ENCODE measurements at regions not wholly inside any gene's neighbourhood (a gene's known extent, or its start where the extent isn't known, plus 50 kb on each side); places are given as distances from the start of the nearest gene placed in this dataset.

DNA sequence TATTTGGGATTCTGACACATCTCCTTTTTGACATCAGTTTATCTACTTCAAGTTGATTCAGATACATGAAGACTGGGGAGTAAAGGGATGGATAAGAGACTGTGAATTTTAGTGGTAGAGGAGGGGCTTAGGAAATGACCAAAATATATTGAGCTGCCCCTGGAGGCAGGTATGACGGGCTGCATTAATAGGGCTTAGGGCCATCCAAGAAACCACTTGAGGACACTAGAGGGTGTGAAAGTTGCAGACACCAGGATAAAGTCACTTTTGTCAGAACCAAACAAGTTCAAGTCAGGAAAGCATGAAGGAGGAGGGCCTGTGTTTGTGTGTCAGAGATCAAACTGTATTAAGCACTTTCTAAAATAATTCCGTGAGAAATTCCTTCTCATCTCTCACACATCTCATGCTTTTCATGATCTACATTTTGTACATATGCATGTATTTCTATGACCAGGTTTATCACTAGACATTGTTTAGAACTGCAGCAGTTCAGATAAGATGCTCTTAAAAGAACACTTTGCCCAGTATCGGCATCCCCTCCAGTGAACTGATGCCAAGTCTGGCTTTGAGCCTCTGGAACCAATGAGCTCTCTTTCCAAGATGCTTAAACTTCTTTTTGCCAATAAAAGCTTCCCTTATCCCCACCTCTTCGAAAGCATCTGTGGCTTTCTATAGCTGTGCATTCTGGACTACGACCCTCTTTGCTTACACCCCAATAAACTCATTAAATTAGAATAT, 136.9 kb downstream of the SLC38A1 start:
- ATAC-seq: peak; percentile 65
- intact Hi-C loops (cut with DNase I): loop anchor here (5.0 kb wide), 1 partner anchor 165 kb away; no protein-coding TSS in a partner anchor
- no peak for DNase-seq (ENCODE audit: missing footprints)

DNA sequence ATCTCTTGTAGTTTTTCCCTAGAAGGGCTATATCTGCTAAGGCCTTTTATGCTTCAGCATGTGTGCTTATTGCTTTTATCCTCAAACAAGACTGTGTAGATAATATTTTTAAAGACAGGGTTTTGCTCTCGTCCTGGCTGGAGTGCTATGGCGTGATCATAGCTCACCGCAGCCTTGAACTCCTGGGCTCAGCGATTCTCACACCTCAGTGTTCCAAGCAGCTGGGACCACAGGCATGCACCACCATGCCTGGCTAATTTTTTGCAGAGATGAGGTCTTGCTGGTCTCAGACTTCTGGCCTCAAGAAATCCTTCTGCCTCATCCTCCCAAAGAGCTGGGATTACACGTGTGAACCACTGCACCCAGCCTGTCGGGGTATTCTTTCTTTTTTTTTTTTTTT, 137.3 kb upstream of the SCAF11 start:
- no peak for ATAC-seq
- DNase-seq (ENCODE audit: missing footprints): no peak
- intact Hi-C loops (cut with DNase I): loop anchor here (5.0 to 10.0 kb wide), 2 partner anchors 535 to 807 kb away; no protein-coding TSS in a partner anchor

DNA sequence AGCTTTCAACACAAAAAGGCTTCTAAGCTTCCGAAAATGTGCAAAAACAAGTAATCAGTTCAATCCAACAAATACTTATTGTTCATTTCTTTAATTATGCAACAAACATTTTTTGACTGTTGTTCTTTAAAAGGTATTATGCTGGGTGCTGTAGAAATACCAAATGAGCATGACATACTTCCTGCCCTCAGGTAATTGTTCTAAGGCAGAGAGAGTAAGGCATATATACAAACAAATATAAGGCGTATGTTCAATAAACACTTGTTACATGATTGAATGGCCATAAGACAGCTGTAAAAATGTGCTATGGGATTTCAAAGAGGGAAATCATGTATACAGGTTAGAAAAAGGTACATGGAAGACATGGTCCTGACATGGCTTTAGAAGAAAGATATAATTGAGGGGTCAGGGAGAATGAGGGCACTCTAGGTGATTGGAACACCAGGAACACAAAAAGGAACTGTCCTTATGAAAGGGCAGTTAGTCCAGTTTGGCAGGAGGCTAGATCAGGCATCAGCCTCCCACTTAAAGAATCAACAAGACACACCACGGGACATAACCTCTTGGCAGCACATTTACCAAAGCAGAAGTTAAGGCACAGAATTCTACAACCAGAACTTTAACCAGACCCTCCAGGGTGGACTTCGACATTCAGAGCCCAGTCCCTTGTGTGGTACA, 135.8 kb upstream of the SCAF11 start:
- ATAC-seq: peak; percentile 65
- intact Hi-C loops (cut with DNase I): loop anchor here (5.0 to 10.0 kb wide), 2 partner anchors 536 to 809 kb away; no protein-coding TSS in a partner anchor

DNA sequence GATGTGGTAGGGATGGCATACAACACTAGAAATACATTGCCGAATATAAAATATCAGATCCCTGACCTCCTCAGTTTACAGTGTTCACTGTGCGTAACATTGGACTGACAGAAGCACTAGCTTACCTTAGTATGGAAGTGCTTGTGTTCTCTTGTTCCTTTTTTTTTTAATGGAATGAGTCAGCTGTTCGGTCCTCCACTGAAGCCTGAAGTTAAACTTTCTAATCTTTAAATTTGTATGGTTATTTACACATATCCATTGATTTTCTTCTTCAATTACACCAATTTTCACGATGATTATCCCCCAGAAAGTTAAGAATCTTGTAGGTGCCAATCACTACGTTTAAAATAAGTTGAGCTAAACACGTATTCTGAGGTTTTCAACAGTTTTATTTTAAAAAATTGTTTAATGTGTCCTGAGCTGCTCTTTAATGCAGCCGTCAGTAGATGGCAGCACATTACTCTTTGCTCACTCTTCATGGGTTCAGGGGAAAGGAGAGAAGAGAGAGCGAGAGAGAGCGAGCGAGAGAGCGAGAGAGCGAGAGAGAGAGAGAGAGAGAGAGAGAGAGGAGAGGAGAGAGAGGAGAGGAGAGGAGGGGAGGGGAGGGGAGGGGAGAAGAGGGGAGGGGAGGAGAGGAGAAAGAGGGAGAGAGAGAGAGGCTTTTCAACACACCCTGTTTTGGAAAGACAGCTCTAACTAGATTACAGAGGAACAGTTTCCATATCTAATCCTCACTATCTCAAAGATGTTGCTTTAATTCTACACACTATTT, 134.7 kb upstream of the SCAF11 start:
- intact Hi-C loops (cut with DNase I): loop anchor here (5.0 to 10.0 kb wide), 2 partner anchors 537 to 810 kb away; no protein-coding TSS in a partner anchor
- ATAC-seq: peak; percentile 90
- no peak for DNase-seq (ENCODE audit: missing footprints)

More for the DNA sequence above, 135.8 kb upstream of the SCAF11 start:
- DNase-seq (ENCODE audit: missing footprints): no peak

DNA sequence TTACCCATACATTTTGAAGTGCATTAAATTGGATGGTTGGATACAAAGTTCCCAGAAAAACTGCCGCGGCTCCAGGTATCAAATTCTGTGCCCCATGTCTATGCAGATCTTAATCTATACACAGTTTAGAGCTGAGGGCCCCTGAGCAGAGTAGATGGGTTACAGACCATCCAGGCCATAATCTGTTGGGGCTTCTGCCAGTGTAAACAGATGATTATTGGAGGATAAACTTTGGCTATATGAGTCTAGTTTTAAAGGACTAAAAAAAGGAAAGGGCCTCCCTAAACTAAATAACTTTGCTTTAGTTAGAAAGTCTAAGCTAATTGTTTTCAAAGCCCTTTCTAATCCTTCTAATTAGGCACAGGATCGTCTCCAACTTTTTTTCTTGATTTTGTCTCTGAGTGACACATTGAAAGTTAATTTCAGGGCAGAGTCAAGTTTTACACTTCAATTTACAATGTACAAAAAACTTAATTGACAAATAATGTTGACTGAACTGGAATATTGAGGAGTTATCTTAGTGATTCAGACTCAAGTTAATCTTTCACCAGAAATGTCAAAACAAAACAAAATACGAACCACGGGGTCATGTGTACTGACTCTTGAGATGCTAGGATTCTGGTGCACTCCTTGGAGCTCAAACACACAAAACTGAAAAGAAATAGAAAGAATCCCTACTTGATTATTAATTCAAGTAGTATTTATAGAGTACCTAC, 133.9 kb upstream of the SCAF11 start:
- DNase-seq (ENCODE audit: missing footprints) (no peak), ATAC-seq (no peak)
- intact Hi-C loops (cut with DNase I): loop anchor here (10.0 kb wide), 1 partner anchor 811 kb away; no protein-coding TSS in a partner anchor

DNA sequence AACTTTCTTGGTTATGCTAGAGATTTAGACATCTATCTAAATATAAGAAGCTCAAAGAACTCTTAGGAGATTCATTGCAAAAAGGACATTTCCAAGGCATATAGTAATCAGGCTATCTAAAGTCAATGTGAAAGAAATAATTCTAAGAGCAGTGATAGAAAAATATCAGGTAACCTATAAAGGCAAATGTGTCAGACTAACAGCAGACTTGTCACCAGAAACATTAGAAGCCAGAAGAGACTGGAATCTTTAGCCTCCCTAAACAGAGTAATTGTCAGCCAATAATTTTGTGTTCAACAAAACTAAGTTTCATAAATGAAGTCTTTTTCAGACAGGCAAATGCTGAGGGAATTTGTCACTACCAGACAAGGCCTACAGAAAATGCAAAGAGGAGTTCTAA, 122.0 kb upstream of the SCAF11 start:
- no peak for ATAC-seq
- intact Hi-C loops (cut with DNase I): no loop called here

DNA sequence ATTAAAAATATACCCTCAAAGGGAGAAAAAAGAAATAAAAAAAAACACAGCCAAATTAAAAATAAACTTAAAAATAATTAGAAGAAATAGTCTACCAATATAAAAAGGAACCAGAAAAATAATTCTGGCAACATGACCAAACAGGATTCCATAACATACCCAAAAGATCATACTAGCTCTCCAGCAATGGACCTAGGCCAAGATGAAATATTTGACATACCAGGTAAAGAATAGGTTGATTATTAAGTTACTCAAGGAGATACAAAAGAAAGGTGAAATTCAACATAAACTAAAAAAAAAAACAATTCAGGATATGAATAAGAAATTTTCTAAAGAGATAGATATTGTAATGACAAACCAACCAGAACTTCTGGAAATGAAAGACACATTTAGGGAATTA, 121.3 kb upstream of the SCAF11 start:
- ATAC-seq (no peak), DNase-seq (ENCODE audit: missing footprints) (no peak)
- intact Hi-C loops (cut with DNase I): no loop called here

More for the DNA sequence above, 122.0 kb upstream of the SCAF11 start:
- DNase-seq (ENCODE audit: missing footprints): no peak

DNA sequence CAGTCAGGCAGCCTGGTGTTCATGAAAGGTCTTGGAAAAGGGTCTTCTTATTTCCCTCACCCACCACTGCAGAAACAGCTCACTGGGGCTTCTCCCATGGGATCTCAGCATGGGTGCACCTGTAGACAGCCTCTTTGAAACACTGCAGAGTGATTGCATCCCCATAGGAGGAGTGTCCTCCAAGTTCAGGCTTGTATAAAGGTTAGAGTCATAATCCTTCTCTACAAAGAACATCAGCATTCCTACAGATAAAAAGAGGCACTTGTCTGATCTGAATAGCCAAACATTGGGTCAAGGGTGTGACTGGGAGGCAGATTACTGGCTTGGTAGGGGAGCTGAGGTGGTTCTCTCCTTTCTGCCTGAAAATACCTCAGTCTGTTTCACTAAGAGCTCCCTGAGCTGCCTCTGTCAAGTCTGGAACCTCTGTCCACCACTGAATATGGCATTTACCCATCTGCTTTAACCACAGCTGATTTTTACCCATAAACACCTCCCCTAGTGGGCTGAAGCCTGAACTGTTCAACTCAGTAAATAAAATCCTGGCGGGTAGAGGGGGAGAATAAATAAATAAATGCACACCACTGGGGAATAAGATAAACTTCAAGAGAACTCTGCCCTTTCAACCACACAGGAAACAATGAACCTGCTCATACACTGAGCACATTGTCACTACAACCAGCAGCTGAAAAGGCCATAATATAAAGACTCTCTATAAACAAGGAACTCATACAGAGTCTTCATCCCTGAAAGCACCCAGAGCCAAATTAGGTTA, 120.7 kb upstream of the SCAF11 start:
- ATAC-seq (no peak), DNase-seq (ENCODE audit: missing footprints) (no peak)
- intact Hi-C loops (cut with DNase I): no loop called here

DNA sequence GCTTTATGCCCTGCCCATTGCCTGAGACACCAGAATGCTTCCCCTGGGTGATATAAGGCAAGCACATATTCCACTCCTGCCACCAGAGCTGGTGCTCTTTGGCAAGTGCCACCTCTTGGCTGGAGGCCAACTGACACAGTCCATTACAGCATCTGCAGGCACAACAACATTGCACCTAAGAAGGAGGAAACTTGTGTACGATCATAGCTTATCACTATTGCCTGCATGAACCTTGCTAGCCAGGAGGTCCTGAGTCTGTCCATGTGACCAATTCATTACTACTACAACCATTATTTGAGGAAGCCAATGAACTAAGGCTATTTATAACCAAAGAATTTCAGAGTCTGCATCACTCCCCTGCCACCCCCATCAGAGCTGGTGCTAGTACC, 119.8 kb upstream of the SCAF11 start:
- DNase-seq (ENCODE audit: missing footprints) (no peak), ATAC-seq (peak; percentile 54)
- intact Hi-C loops (cut with DNase I): no loop called here

DNA sequence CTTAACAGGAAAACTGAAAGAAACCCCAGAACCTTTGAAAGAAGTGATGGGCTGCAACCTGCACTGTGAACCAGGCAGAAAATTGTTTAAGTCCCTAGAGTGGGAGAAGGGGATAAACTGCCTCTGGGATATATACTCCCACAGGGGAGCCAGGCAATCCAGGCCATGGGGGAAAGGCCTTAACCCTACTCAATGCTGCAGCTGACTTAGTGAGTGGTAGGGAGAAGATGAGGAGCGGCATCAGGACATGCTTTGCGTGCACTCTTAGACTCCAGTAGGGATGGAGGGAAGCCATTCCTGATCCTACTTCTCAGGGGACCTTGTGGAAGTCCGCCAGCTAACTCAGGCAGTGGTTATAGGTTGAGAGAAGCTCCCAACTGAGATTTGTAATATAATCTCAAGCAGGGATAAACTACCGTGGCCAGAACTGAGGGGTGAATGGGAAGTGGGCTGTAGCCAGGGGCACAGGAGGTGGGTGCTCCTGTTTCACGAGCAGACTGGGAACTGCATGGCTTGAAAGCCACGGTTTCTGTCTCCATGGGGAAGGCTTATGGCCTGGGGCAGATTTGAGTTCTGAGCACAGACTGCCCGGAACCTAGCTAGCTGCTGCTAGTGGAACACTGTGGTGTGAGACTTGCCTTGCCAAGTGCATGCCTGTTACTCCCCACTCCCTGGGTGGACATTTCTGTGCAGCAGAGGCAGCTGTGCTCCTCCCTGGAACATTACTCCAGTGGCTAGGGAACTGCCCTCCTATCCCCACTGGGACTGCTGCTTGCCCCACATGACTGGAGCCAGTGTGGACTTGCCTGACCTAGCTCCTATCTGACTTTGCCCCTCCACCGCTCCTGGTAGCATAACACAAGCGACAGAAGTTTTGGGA, 119.2 kb upstream of the SCAF11 start:
- intact Hi-C loops (cut with DNase I): no loop called here
- DNase-seq (ENCODE audit: missing footprints) (no peak), ATAC-seq (peak; percentile 50)

DNA sequence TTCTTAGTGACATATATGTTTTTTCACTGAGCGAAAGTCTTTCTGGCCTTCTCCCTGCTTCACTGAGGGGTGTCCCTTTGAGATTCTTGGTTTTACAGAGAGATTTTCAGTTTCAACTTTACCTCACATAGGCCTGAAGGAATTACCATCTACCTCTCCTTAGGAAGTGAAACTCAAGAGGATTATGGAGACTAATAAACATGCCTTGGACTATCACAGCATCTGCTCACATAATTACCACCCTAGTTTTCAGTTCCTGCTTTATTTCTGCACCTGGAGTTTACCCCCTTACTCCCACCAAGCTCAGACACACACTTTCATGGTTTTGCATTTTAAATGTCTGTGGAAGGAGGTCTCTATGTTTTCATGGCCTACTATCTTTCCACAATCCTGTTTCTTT, 118.3 kb upstream of the SCAF11 start:
- intact Hi-C loops (cut with DNase I): no loop called here
- no peak for DNase-seq (ENCODE audit: missing footprints)
- no peak for ATAC-seq

DNA sequence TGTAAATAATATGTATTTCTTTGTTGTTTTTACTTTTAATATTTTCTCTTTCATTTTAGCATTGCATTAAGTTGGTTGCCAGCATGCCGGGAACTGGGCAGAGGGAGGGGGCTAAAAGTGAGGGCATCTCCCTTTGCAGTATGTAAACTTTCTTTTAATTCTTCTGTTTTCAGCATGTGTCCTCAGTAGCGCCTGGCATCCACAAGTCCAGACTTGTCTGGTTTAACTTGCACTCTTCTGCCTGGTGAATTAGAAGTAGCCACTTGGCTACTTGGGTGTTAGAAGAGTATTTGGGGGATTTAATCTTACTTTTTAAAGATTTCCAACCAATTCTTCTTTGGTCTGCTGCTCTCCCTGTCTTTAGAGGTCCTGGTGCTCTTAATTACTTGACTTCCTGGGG, 117.2 kb upstream of the SCAF11 start:
- intact Hi-C loops (cut with DNase I): no loop called here
- DNase-seq (ENCODE audit: missing footprints): no peak
- ATAC-seq: no peak

DNA sequence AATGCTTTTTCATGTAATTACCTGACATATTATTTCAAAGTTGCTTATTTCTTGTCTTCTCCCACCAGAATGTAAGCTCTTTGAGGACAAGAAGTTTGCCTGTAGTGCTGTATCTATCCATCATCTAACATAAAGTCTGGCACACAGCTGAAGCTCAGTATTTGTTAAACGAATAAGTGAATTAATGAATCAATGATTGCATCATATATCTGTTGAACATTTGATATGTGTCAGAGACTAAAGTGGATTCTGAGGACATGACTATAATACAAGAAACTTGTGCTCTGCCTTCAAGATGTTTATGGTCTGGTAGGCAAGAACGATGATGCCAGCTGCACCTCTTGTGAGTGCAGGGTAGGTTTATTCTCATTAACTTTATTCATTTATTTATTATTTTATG, 115.4 kb upstream of the SCAF11 start:
- intact Hi-C loops (cut with DNase I): no loop called here
- no peak for DNase-seq (ENCODE audit: missing footprints)
- no peak for ATAC-seq

DNA sequence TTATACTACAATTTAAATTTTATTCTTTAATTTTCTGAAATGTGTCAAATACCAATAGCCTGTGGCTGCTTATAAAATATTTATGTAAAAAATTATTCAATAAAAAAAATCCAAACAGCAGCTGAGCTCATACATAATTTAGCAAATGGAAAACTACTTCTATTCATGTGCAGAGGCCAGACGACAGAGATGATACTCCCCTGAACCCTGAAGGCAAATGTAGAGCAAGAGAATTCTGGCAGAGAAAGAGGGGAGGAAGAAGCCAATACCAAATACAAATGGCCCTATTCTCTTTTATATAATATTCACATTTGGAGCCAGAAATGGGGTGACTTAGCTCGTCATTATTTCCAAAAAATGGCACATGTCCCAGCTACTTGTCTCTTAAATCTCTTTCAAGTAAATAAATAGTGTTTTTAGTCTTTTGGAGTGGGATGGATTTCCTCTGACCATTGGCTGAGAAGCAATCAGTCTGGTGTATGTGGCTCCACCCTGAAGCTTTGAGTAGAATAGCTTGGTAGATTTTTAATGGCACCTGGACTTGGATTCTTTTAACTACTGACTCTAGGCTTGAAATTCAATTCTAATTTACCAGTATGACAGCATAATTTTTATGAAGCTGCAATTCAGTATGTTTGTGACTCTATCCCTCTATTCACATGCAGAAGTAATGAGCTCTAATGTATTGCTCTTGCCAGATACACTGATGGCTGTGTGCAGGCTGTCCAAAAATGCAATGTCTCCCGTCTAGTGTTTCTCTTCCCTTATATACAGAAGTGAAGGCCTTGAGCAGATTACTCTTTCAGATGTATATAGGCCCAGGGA, 113.4 kb upstream of the SCAF11 start:
- ATAC-seq: no peak
- no peak for DNase-seq (ENCODE audit: missing footprints)
- intact Hi-C loops (cut with DNase I): no loop called here

DNA sequence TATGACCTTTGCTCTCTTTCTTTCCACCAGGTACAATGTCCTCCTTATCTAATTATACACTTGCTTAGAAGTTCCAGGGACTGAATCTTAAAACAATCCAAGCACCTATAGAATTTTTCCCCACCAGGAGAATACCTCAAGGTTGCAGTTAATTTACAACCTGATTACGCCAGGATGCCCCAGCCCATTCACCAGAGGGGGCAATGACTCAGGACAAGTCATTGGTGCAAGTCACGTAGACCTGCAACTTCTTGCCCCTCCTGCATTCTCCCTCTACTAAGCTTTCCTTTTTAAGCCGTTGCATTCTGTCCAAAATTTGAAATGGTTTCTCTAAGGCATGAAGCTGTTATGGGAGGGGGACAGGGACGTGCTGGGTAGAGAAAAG, 111.1 kb upstream of the SCAF11 start:
- ATAC-seq (no peak), DNase-seq (ENCODE audit: missing footprints) (no peak)
- intact Hi-C loops (cut with DNase I): no loop called here

Measured in Right ventricle myocardium inferior (tissue), 1 donor.